ENCODE measurements at regions not wholly inside any gene's neighbourhood (a gene's known extent, or its start where the extent isn't known, plus 50 kb on each side); places are given as distances from the start of the nearest gene placed in this dataset.
"Not testable (repeated sequence)": the region's sequence is repeated elsewhere in the genome, so short reads cannot be mapped to it uniquely, and the experiment has no call there.

DNA sequence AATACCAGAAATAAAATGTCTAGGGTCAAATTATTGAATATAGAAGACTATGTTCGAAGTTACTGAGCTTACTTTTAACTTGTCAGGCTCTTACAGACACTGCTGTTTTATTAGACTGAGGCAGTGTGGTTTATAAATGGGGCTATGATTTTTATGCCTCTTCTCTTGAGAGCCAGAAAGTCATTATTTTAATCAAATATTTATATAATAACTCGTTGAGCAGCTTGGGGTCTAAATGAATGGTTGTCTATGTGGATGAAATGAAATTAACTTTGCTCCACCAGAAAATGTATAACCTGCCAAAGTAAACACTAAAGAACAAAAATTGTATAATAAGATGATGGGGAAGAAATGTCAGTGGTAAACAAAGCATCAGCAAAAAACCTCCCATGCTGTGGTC lies 175.6 kb upstream of the THSD7A start:
- no peak for DNase-seq

GRCh38 chr7:12013983-12014382 lies 182.0 kb upstream of the THSD7A start:
- DNase-seq: no peak

- DNase-seq: no peak
Observed at GRCh38 chr7:12016439-12016838, 184.4 kb upstream of the THSD7A start.

DNA sequence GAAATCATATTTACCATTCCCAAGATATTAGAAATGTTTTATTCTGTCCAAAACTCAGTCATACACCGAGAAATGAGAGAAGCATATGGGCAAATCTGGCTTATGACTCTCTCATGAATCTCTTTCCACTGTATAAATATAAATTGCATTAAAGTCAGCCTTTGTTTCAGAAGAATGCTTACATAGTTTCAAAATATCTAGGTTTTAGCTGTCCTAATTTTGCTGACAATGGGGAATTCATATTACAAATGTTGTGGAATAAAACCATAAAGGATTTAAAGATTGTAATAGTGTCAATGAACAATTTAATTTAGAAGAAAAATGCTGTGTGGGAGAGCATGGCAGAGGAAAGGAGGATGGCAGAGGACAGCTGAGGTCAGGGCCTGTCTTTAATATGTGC lies 185.0 kb upstream of the THSD7A start:
- DNase-seq: no peak

- DNase-seq: not testable (repeated sequence)
Observed at GRCh38 chr7:12022011-12022410, 189.1 kb upstream of the TMEM106B start.

DNA sequence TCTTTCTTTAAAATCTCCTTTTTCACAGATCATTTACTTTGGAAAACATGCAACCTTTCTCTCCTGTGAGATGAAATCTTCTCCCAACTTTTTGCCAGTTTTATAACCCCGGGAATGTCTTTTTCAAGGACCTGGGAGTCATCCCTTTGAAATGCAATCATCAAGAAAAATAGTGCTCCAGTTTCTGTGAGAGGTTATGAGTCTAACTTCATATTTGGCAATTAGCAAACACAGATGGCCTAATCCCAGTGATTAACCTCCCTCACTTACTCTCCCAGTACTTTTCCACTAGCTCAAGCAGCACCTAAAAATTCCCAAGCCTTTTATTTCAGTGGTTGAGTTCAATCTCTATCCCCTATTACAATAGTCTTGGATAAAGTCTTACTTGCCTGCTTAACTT lies 185.8 kb upstream of the TMEM106B start:
- no peak for DNase-seq

- DNase-seq: no peak
Observed at GRCh38 chr7:12028508-12028907, 182.6 kb upstream of the TMEM106B start.

DNA sequence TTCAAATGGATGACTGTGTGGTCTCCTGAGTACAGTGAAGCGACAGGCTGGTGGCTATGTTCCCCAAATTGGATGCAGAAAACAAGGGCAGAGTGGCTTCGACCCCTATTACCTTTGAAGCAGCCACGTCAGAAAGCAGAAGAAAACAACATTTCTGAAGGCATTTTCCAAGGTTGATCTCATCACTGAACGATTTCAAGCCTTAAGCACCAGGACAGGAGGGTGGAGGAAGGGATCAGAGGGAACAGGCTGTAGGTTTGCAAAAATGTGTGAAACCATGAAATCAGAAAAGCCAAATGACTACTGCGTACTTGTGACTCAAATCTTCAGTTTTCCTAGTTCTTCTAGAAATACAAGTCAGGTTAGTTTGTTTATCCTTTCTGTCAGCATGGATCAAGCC lies 181.0 kb upstream of the TMEM106B start:
- DNase-seq: no peak

DNA sequence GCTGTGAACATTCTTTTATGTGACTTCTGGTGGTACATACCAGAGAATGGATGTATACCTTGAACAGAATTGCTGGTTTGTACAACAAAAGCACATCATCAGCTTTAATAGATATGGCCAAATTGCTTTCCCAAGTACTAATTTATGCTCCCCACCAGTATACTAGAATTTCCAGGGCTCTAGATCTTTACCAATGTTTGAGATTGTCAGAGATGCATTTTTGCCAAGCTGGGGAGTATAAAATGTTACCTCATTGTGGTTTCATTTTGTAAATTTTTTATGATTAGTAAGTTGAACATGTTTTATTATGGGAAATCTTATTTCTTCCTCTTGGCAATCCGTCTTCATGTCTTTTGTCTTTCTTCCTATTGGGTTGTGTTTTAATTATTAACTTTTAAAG lies 179.9 kb upstream of the TMEM106B start:
- DNase-seq: no peak

- no peak for DNase-seq
Observed at GRCh38 chr7:12031638-12032037, 179.5 kb upstream of the TMEM106B start.

DNA sequence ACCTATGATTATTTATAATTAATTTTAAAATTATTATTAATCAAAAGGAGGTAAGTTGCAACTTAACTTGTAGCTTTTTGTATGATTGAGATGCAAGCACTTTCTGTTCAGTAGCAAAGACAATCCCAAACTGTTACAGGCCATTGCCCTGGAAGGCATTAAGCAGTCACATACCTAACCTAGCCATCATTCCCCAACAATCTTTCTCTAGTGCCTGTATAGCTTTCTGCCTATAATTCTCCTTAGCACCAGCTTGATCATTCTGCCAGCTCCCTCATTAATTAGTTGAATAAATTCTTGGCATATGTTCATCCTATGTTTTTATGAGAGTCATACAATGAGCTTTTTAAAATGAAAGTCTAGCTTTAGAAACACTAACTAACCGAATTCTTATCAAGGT lies 178.9 kb upstream of the TMEM106B start:
- no peak for DNase-seq

DNA sequence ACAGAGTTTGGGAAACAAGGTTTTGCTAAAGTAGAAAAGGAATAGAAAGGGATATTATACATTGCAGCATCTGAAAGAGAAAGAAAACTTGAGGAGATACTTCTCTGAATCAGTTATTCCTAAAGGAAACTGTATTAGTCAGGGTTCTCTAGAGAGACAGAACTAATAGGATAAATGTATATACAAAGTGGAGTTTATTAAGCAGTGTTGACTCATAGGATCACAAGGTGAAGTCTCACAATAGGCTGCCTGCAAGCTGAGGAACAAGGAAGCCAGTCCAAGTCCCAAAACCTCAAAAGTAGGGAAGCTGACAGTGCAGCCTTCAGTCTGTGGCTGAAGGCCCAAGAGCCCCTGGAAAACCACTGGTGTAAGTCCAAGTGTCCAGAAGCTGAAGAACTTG lies 167.6 kb upstream of the TMEM106B start:
- DNase-seq: not testable (repeated sequence)

- DNase-seq: no peak
Observed at GRCh38 chr7:12052211-12052610, 158.9 kb upstream of the TMEM106B start.

DNA sequence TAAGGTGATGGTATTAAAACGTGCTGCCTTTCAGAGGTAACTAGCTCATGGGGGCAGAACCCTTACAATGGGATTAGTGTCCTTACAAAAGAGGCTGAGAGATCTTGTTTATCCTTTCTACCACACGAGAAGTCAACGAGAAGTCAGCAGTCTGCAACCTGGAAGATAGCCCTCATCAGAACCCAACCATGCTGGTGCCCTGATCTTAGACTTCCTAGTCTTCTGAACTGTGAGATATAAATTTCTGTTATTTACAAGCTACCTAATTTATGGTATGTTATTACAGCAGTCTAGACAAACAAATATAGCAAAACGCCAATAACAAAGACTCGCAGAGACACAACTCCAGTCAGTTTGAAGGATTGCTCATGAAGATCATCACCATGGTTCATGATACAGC lies 157.5 kb upstream of the TMEM106B start:
- DNase-seq: no peak

- no peak for DNase-seq
Observed at GRCh38 chr7:12054830-12055229, 156.3 kb upstream of the TMEM106B start.

DNA sequence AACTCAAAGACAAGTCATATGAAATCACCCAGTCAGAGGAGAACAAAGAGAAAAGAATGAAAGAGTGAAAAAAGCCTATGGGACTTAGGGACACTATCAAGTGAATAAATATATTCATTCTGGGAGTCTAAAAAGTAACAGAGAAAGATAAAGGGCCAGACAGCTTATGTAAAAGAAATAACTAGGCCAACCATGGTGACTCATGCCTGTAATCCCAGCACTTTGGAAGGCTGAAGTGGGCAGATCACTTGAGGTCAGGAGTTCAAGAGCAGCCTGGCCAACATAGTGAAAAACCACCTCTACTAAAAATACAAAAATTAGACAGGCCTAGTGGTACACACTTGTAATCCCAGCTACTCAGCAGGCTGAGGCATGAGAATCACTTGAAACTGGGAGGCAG lies 154.7 kb upstream of the TMEM106B start:
- no peak for DNase-seq

DNA sequence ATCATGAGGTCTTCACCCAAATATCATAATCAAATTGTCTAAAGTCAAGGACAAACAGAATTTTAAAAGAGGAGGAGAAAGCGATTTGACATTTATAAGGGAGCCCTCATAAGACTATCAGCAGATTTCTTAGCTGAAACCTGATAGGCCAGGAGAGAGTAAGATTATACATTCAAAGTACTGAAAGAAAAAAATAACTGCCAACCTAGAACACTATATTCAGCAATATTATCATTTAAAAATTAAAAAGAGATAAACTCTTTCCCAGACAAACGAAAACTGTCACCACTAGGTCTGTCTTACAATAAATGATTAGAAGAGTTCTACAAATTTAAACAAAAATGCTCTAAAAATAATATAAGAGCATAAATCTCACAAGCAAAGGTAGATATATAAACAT lies 154.1 kb upstream of the TMEM106B start:
- DNase-seq: no peak

DNA sequence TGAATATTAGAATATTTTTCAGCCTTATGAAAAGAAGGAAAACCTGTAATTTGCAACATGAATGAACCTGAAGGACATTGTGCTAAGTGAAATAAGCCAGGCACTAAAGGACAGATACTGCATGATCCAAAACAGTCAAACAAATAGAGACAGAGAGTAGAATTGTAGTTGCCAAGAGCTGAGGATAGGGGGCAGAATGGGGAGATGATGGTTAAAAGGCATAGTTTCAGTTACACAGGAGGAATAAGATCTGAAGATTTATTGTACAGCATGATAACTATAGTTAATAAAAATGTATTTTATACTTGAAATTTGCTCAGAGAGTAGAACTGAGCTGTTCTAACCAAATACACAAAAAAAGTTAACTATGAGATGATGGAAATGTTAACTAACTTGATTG lies 149.0 kb upstream of the TMEM106B start:
- DNase-seq: no peak

- no peak for DNase-seq
Observed at GRCh38 chr7:12064586-12065127, 146.4 kb upstream of the TMEM106B start.

- DNase-seq: no peak
Observed at GRCh38 chr7:12066004-12066403, 145.1 kb upstream of the TMEM106B start.

GRCh38 chr7:12066521-12066920 lies 144.6 kb upstream of the TMEM106B start:
- no peak for DNase-seq

GRCh38 chr7:12067156-12067831 lies 143.8 kb upstream of the TMEM106B start:
- DNase-seq: no peak

GRCh38 chr7:12069757-12070156 lies 141.3 kb upstream of the TMEM106B start:
- no peak for DNase-seq

DNA sequence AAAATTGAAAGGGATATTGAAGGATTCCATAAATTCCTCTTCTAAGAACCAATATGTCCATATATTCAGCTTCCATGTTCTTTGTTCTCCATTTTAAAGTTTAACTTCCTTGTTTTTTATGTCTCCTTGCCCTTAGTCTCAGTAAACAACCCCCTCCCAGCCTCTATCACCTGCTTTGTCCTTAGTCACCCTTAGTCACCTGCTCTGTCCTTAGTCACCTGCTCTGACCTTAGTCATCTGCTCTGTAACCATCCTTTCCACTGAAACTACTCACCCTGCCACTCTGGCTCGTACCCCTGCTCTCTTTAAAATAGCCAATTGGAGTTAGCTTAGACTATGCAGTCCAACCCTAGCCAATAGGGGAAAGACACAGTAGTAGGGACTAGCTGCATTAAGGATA lies 136.2 kb upstream of the TMEM106B start:
- DNase-seq: no peak

DNA sequence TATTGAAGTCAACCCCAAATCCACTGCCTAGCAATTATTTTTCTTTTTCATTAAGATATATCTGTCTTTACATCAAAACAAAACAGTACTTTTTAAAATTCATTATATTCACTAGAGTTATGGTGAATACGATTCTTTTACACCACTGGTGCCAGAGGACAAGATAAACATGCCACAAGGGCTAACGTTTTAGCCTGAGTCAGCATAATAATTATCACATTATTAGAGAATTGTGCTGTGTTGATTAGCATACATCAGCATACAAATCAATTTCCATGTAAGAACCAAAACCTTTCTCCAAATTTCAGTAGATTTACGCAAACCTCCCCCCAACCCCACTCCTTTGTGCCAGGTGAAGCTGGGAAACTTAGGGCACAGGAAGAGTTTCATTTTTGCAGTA lies 131.1 kb upstream of the TMEM106B start:
- no peak for DNase-seq
